CD4-positive, alpha-beta T cell (primary cell): ENCODE measurements at regions not wholly inside any gene's neighbourhood (a gene's known extent, or its start where the extent isn't known, plus 50 kb on each side); places are given as distances from the start of the nearest gene placed in this dataset.

Experiments
- ATAC-seq: fragments of 200-7000 bp; cut with Tn5 transposase; one replicate; pipeline ENCODE4 v1.10.0; 2022; ENCODE audit warnings: mild to moderate bottlenecking; ENCODE audit not compliant: poor library complexity
- CTCF ChIA-PET: fragments of 350-600 bp; sonication (Branson Sonifier 250); formaldehyde crosslinking; loops from one replicate; lab custom pipeline; 2021; ENCODE audit warnings: antibody characterized with exemption, inconsistent platforms; lab: Charles Lee
- POLR2A ChIA-PET: fragments of 350-600 bp; sonication (Branson Sonifier 250); formaldehyde crosslinking; loops from one replicate; lab custom pipeline; 2021; ENCODE audit warnings: antibody characterized with exemption, inconsistent platforms; lab: Charles Lee
- DNase-seq, 14 experiments: peaks; one replicate each; pipeline ENCODE4 v3.0.0-alpha.2; 2013 to 2020; ENCODE audit warnings: mixed read lengths in 2 of 14
- H3K27ac ChIP-seq, 2 donors: one replicate each; pipeline versions ENCODE4 v1.5.1 to v1.7.0; 2013; ENCODE audit warnings: low read length in 2 of 2, low read depth in 1 of 2, mild to moderate bottlenecking in 1 of 2
- H3K27me3 ChIP-seq, 2 experiments: 1 replicate in 1 of 2; 2 replicates in 1 of 2; pipeline versions ENCODE4 v1.6.1 to v1.7.0; 2013; ENCODE audit warnings: low read length in 2 of 2, control low read depth in 1 of 2, mild to moderate bottlenecking in 1 of 2, moderate library complexity in 1 of 2; ENCODE audit not compliant: insufficient read depth in 2 of 2, control insufficient read depth in 1 of 2
- H3K36me3 ChIP-seq: one replicate; pipeline ENCODE4 v1.6.1; 2013; ENCODE audit warnings: low read length, control low read depth; ENCODE audit not compliant: insufficient read depth
- H3K4me1 ChIP-seq: one replicate; pipeline ENCODE4 v1.6.1; 2013; ENCODE audit warnings: low read length, control low read depth; ENCODE audit not compliant: insufficient read depth
- H3K4me3 ChIP-seq: one replicate; pipeline ENCODE4 v1.5.1; 2013; ENCODE audit warnings: mild to moderate bottlenecking, low read length, moderate library complexity
- H3K9me3 ChIP-seq, 2 experiments: 1 replicate in 1 of 2; 2 replicates in 1 of 2; pipeline versions ENCODE4 v1.6.1 to v1.7.0; 2013; ENCODE audit warnings: low read length in 2 of 2, mild to moderate bottlenecking in 2 of 2, control low read depth in 1 of 2, moderate library complexity in 1 of 2; ENCODE audit not compliant: control insufficient read depth in 1 of 2, insufficient read depth in 1 of 2
- H3K27ac Mint-ChIP-seq: one replicate; pipeline ENCODE4 v1.8.0; 2020; ENCODE audit warnings: mixed read lengths
- H3K27me3 Mint-ChIP-seq: one replicate; pipeline ENCODE4 v1.8.0; 2021; ENCODE audit warnings: mixed read lengths
- H3K36me3 Mint-ChIP-seq: one replicate; pipeline ENCODE4 v1.8.0; 2021; ENCODE audit warnings: low read depth, mixed read lengths
- H3K4me1 Mint-ChIP-seq: one replicate; pipeline ENCODE4 v1.8.0; 2021; ENCODE audit warnings: low read depth, mixed read lengths
- H3K4me3 Mint-ChIP-seq: one replicate; pipeline ENCODE4 v1.8.0; 2020; ENCODE audit warnings: mild to moderate bottlenecking, mixed read lengths
- H3K9me3 Mint-ChIP-seq: one replicate; pipeline ENCODE4 v1.8.0; 2020; ENCODE audit warnings: mixed read lengths
- intact Hi-C, 2 experiments: fragments of 100-400 bp; cut with DNase I in 1 of 2; cut with micrococcal nuclease in 1 of 2; formaldehyde crosslinking; loops; one replicate each; pipeline versions ENCODE4 v1.15.1 to v1.9.0; 2023 to 2025; cut with DNase I, micrococcal nuclease
- TF ChIP-seq, protein P1 (sequence below): fragments of 200-600 bp; IDR thresholded peaks from one replicate; pipeline ENCODE4 v1.8.0; 2022; ENCODE audit warnings: antibody characterized with exemption, mild to moderate bottlenecking

DNA sequence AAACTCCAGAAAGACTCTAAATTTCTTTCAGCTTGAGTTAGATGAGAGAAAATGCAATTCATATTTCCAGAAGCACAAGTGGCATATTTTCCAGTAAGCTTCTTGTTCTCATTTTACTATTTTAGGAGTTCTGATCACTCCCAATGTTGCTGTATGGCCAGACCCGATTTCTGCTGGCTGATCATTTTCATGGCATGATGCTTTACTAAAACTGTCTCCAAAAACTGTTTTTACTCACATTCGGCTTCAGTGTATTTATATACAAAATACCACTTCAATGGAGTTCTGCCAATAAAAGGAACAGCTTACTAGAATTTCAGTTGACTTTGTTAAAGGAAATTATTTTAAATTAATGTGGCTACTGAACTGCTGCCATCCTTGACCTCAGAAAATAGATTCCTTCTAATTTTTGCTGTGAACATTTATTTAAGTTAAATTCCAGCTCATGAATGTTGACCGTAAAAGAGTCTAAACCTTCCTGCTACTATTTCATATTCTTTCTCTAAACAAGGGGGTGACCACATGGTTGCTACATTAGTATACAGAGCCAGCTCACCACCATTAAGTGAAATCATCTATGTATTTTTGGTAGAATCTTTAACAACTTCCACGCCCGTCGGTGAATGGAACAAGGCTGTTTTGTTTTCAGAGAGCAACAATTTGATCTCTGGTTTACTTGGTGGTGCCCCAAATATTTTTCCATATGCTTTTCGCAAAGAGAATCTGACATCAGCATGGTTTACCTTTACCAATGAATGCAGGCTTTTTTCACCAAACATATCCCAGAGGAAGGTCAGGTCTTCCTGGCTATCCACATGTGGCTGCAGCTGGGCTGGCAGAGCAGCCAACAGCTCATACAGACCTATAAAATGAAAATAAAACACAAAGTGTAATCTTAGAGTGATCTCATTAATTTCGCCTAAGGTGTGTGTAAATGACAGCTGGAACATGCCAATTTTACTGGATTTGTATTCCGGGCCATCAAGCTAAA, 101.2 kb downstream of the MPP7 start:
- ChIA-PET CTCF (interaction anchor here (0.9 kb wide), 1 partner anchor 40 kb away, joined by 3 read pairs; no protein-coding TSS in a partner anchor), POLR2A (no interaction called here)
- H3K36me3 ChIP-seq, result peaks cover 11% of the 10 kb centered on the region
- Mint-ChIP-seq H3K4me1 (peaks cover 13% of the 10 kb centered on the region), H3K36me3 (peaks cover 83% of the 10 kb centered on the region), H3K27me3 (no peaks in the 10 kb centered on the region), H3K27ac (no peak overlapping the region), H3K9me3 (no peaks in the 10 kb centered on the region), H3K4me3 (no peak overlapping the region)
- H3K27me3 ChIP-seq, result no peaks in the 10 kb centered on the region
- H3K9me3 ChIP-seq, result no peaks in the 10 kb centered on the region
- intact Hi-C loops, result no loop called here
- DNase-seq (no peak), ATAC-seq (no peak)
- no peak overlapping the region for H3K4me3 ChIP-seq
- H3K27ac ChIP-seq, result no peak overlapping the region
- TF ChIP-seq, protein P1, sequence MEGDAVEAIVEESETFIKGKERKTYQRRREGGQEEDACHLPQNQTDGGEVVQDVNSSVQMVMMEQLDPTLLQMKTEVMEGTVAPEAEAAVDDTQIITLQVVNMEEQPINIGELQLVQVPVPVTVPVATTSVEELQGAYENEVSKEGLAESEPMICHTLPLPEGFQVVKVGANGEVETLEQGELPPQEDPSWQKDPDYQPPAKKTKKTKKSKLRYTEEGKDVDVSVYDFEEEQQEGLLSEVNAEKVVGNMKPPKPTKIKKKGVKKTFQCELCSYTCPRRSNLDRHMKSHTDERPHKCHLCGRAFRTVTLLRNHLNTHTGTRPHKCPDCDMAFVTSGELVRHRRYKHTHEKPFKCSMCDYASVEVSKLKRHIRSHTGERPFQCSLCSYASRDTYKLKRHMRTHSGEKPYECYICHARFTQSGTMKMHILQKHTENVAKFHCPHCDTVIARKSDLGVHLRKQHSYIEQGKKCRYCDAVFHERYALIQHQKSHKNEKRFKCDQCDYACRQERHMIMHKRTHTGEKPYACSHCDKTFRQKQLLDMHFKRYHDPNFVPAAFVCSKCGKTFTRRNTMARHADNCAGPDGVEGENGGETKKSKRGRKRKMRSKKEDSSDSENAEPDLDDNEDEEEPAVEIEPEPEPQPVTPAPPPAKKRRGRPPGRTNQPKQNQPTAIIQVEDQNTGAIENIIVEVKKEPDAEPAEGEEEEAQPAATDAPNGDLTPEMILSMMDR, result no peak
- no peaks in the 10 kb centered on the region for H3K4me1 ChIP-seq

DNA sequence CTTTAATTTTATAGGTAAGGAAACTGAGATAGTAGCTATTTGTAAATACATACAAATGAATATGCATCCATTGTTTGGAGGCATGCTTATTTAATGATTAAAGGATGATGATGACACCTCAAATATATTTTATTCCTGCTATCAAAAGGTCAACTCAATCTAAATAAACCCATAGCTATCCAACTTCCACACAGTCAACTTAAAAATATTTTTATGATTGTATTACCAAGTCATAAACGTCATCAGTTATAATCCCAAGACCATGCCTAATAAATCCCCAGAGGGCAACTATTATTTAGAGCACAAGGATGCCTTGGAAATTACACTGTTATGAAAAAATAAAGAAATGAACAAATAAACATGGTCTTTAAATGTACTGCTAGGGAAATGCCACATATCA, 102.1 kb downstream of the MPP7 start:
- H3K27me3 Mint-ChIP-seq, result no peaks in the 10 kb centered on the region
- H3K9me3 ChIP-seq, result no peaks in the 10 kb centered on the region
- no peak overlapping the region for H3K27ac Mint-ChIP-seq
- no peaks in the 10 kb centered on the region for H3K27me3 ChIP-seq
- no peak overlapping the region for H3K4me3 ChIP-seq
- ATAC-seq (no peak), DNase-seq (no peak)
- H3K4me1 ChIP-seq, result no peaks in the 10 kb centered on the region
- H3K36me3 Mint-ChIP-seq, result peaks cover 87% of the 10 kb centered on the region
- H3K4me1 Mint-ChIP-seq, result peaks cover 13% of the 10 kb centered on the region
- ChIA-PET POLR2A (no interaction called here), CTCF (no interaction called here)
- intact Hi-C loops, result no loop called here
- H3K36me3 ChIP-seq, result peaks cover 14% of the 10 kb centered on the region
- H3K4me3 Mint-ChIP-seq, result no peak overlapping the region
- H3K9me3 Mint-ChIP-seq, result no peaks in the 10 kb centered on the region
- no peak overlapping the region for H3K27ac ChIP-seq
- TF ChIP-seq, protein P1, result no peak

DNA sequence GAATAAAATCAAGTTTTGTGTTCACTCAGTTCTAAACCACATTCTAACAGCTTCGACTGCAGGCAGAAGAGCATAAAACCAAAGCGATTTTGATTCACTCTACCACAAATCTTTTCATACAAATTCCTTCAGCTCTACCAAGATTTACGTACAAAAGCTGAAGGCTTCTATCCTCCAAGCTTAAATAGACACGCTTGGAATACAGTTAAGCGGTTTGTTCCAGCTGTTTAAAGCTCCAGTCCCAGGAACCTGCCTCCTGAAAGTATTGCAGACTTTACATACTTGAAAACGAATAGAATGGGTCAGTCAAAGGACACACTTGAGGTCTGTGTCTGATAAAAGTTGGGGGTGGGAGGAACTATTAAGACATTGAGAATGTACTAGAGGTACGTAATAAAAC, 102.9 kb downstream of the MPP7 start:
- H3K36me3 ChIP-seq, result peaks cover 14% of the 10 kb centered on the region
- Mint-ChIP-seq H3K4me3 (no peak overlapping the region), H3K9me3 (no peaks in the 10 kb centered on the region), H3K27me3 (no peaks in the 10 kb centered on the region), H3K4me1 (peaks cover 6% of the 10 kb centered on the region), H3K27ac (no peak overlapping the region), H3K36me3 (peaks cover 87% of the 10 kb centered on the region)
- intact Hi-C loops, result no loop called here
- TF ChIP-seq, protein P1, result no peak
- CTCF ChIA-PET, result no interaction called here
- H3K4me3 ChIP-seq, result no peak overlapping the region
- H3K27ac ChIP-seq, result no peak overlapping the region
- POLR2A ChIA-PET, result no interaction called here
- DNase-seq, result no peak
- H3K9me3 ChIP-seq, result no peaks in the 10 kb centered on the region
- no peak for ATAC-seq
- H3K27me3 ChIP-seq, result no peaks in the 10 kb centered on the region
- no peaks in the 10 kb centered on the region for H3K4me1 ChIP-seq
